ENCODE measurements at regions not wholly inside any gene's neighbourhood (a gene's known extent, or its start where the extent isn't known, plus 50 kb on each side); places are given as distances from the start of the nearest gene placed in this dataset.
"Not testable (repeated sequence)": the region's sequence is repeated elsewhere in the genome, so short reads cannot be mapped to it uniquely, and the experiment has no call there.

- TF ChIP-seq CTCF (IDR thresholded peaks at IDR 0.05): no peak
- Histone ChIP-seq H3K27ac (no peak overlapping the region), H3K4me3 (no peak overlapping the region)
- DNase-seq (ENCODE audit: low spot score): no peak
Observed at GRCh38 chr18:1849386-1849785, 721.9 kb downstream of the METTL4 start.

- not testable (repeated sequence) for H3K27ac ChIP-seq; H3K4me3 ChIP-seq; DNase-seq (ENCODE audit: low spot score)
Observed at GRCh38 chr18:1857281-1857680, 714.0 kb downstream of the METTL4 start.

GRCh38 chr18:1861473-1861872 lies 709.8 kb downstream of the METTL4 start:
- Histone ChIP-seq H3K4me3 (no peak overlapping the region), H3K27ac (no peak overlapping the region)
- no peak for TF ChIP-seq CTCF (IDR thresholded peaks at IDR 0.05)
- DNase-seq (ENCODE audit: low spot score): no peak

- Histone ChIP-seq H3K4me3 (no peak overlapping the region), H3K27ac (no peak overlapping the region)
- TF ChIP-seq CTCF (IDR thresholded peaks at IDR 0.05): no peak
- no peak for DNase-seq (ENCODE audit: low spot score)
Observed at GRCh38 chr18:1865869-1866268, 705.4 kb downstream of the METTL4 start.

- DNase-seq (ENCODE audit: low spot score): no peak
- no peak for TF ChIP-seq CTCF (IDR thresholded peaks at IDR 0.05)
- H3K4me3 ChIP-seq: no peak overlapping the region
- H3K27ac ChIP-seq: no peak overlapping the region
Observed at GRCh38 chr18:1872274-1872673, 699.0 kb downstream of the METTL4 start.

- Histone ChIP-seq H3K27ac (no peak overlapping the region), H3K4me3 (no peak overlapping the region)
- TF ChIP-seq CTCF (IDR thresholded peaks at IDR 0.05): no peak
- no peak for DNase-seq (ENCODE audit: low spot score)
Observed at GRCh38 chr18:1875219-1875618, 696.1 kb downstream of the METTL4 start.

- Histone ChIP-seq H3K4me3 (no peak overlapping the region), H3K27ac (no peak overlapping the region)
- no peak for TF ChIP-seq CTCF (IDR thresholded peaks at IDR 0.05)
- no peak for DNase-seq (ENCODE audit: low spot score)
Observed at GRCh38 chr18:1884623-1885022, 686.7 kb downstream of the METTL4 start.

GRCh38 chr18:1891641-1892040 lies 679.7 kb downstream of the METTL4 start:
- no peak overlapping the region for H3K27ac ChIP-seq
- TF ChIP-seq CTCF (IDR thresholded peaks at IDR 0.05): no peak
- H3K4me3 ChIP-seq: no peak overlapping the region
- no peak for DNase-seq (ENCODE audit: low spot score)
